ENCODE measurements at regions not wholly inside any gene's neighbourhood (a gene's known extent, or its start where the extent isn't known, plus 50 kb on each side); places are given as distances from the start of the nearest gene placed in this dataset.
"Not testable (repeated sequence)": the region's sequence is repeated elsewhere in the genome, so short reads cannot be mapped to it uniquely, and the experiment has no call there.

GRCh38 chr13:44746690-44747089, 170.6 kb upstream of the TSC22D1 start:
- no peak for DNase-seq

GRCh38 chr13:44744880-44745633, 168.9 kb upstream of the TSC22D1 start:
- DNase-seq = no peak

DNA sequence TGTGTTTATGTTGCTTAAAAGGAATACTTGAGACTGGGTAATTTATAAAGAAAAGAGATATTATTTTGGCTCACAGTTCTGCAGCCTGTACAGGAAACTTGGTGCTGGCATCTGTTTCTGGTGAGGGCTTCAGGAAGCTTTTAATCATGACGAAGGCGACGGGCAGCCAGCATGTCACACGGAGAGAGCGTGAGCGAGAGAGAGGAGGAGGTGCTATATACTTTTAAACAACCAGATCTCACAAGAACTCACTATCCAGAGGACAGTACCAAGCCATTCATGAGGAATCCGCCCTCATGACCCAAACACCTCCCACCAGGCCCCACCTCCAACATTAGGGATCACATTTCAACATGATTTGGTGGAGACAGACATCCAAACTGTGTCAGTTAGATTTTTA, 163.4 kb upstream of the TSC22D1 start:
- no peak for DNase-seq

GRCh38 chr13:44739120-44739519, 163.0 kb upstream of the TSC22D1 start:
- no peak for DNase-seq

GRCh38 chr13:44738463-44738862, 162.3 kb upstream of the TSC22D1 start:
- DNase-seq = no peak

GRCh38 chr13:44735806-44736205, 159.7 kb upstream of the TSC22D1 start:
- no peak for DNase-seq

GRCh38 chr13:44734201-44734707, 158.1 kb upstream of the TSC22D1 start:
- peak; percentile 54 for DNase-seq

DNA sequence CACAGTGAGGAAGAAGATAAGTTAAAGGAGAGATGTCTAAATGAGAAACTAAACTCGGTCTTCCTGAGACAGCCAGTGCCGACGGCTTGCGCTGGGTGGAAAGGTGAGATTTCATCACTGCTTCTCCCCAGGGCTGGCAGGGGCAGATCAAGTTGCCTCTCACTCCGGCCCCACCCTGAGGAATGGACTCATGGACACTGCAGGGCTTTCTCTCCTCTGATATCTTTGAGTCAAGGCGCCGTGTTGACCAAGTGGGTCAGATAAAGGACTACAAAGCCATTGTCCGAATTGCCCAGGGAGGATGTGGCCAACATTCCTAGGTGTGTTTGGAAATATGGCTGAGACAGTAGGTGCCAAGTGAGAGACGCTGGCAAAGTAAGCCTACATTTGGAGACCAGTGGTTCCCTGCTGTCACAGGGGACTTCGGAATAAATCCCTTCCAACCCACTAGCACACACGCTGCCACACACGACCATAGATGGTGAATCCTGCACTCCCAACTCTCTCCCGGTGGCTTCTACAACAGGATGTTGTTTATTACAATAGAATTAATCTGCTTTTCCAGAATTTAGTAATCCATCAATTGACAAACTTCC, 156.5 kb upstream of the TSC22D1 start:
- no peak for DNase-seq

GRCh38 chr13:44730851-44731250, 154.7 kb upstream of the TSC22D1 start:
- DNase-seq = no peak

DNA sequence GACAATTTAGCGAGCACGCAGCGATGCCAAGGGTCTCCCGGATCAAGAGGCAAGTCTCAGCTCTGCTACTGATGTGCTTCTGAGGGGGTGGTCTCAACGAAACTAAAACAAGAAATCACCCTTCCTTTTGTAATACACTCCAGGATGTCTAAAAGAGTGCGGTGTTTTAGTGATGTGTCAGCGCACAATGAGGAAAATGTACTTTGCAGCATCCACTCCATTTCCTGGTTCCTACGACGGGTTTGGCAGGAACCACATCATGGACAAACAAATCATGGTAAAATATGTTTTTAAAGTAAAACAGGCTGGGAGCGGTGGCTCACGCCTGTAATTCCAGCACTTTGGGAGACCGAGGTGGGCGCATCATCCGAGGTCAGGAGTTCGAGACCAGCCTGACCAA, 154.0 kb upstream of the TSC22D1 start:
- DNase-seq = no peak

DNA sequence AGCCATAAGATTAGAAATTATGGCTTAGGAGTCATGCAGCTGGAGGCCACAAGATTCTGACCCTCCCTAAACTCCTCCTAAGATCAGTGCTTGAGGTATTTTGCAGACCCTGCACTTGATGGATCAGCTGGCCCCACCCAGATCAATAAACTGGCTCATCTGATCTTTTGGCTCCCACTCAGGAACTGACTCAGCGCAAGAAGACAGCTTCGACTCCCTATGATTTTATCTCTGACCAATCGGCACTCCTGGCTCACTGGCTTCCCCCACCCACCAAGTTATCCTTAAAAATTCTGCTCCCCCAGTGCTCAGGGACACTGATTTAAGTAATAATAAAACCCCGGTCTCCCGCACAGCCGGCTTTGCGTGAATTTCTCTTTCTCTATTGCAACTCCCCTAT, 151.5 kb upstream of the TSC22D1 start:
- DNase-seq = peak; percentile 24

DNA sequence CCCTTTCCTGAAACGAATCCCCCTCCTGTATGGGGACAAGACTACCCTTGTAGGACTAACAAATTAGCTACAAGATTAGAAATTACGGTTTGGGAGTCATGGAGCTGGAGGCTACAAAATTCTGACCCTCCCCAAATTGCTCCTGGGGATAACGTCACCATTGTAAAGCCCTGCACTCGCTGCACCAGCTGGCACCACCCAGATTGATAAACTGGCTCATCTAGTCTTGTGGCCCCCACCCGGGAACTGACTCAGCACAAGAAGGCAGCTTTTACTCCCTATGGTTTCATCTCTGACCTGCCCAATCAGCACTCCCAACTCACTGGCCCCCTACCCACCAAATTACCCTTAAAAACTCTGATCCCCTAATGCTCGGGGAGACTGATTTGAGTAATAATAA, 150.6 kb upstream of the TSC22D1 start:
- no peak for DNase-seq

DNA sequence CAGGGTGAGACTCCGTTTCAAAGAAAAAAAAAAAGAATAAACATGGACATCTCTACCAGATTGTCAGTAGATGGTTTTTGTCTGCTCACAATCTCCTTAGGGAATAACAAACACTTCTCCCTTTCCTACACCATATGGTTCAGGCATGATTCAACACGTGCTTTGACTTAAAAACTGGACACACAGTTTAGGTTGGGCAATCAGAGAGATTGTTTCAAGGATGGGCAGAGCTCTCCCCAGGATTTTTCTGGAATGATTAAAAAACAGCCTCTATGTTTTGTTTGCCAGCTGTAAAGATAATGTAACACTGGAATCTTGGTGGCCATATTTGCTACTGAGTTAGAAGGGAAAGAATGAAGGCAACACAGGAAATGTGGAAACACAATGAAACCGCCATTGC, 150.1 kb upstream of the TSC22D1 start:
- DNase-seq = peak; percentile 63

- peak; percentile 81 for DNase-seq
Measured at GRCh38 chr13:44719857-44720671, 143.9 kb upstream of the TSC22D1 start.

- DNase-seq = no peak
Measured at GRCh38 chr13:44718467-44718866, 142.3 kb upstream of the TSC22D1 start.

GRCh38 chr13:44715287-44716230, 139.4 kb upstream of the TSC22D1 start:
- DNase-seq = peak; percentile 26

DNA sequence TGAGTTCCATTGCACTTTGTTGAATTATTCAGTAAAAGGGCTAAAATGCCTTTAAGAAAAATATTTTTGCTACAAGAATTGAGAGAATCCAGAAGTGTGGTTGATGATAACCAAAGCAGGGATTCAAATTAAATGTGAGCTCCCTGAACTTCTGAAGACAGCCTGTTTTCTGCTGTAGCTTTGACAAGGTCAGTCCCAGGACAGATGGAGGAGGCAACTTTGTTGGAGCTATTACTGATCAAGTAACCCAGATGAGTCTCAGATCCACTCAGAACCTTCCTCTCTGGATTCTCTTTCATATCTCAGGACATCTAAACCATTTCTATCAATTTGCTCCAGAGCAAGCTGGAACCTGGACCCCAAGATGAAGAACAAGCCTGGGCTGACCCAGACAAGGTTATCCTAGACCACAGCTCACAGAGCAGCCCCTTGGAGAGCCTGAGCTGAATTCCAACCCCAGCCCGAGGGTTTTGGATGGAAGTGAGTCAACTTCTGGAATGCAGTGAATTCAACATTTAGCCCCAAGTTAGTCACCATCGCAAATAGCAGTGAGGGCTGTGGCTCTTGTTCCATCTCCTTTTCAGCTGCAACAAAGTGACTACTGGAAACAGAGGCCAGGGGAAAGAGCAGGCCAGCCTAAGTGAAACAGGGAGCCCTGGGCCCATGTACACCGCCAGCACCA, 137.8 kb upstream of the TSC22D1 start:
- peak; percentile 98 for DNase-seq

DNA sequence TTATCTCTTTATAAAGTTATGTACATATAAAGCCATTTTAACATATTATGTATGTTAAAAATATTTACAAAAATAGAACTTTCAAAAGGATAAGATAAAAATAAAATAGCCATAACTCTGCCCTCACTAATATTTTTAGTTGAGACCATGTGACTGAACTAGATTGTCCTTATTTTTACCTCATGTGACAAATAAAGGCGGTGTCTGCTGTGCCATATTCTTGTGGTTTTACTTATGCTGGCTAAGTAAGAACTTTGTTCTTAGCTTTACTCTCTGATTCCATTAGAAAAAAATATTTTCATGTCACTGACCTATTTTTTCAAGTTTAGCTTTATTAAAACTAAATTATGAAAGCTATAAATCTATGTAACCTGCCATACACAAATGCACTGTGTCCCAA, 135.6 kb upstream of the TSC22D1 start:
- DNase-seq = no peak

DNA sequence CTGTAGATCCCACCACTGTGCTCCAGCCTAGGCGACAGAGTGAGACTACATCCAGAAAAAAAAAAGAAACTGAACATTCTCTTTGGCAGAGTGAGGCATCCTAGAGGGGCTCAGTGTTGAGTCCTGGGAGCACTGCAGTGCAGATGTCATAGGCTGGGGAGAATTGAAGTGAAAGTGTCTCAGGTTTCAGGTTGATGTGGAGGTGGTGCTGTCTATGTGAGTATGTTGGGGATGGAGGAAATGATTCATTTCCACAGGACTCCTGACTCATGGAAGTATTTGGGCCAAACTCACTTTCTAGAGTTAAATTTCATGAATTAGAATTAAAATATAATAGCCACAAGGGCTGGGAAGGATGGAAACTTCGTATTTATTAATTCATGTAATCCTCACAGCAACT, 134.4 kb upstream of the TSC22D1 start:
- peak; percentile 88 for DNase-seq

DNA sequence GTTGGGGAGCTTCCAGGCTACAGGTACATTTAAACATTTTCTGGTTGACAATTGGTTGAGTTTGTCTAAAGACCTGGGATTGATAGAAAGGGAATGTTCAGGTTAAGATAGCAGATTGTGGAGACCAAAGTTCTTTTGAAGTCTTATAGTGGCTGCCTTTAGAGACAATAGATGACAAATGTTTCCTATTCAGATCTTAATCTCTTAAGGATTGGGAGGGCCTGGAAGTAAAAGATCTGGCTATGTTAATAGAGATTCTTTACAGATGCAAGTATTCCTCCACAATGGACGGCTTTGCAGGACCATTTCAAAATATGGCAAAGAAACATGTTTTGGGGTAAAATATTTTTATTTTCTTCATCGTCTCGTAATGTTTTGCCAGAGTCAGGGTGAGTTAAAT, 128.7 kb upstream of the TSC22D1 start:
- DNase-seq = not testable (repeated sequence)

- peak; percentile 71 for DNase-seq
Measured at GRCh38 chr13:44703371-44703770, 127.2 kb upstream of the TSC22D1 start.

DNA sequence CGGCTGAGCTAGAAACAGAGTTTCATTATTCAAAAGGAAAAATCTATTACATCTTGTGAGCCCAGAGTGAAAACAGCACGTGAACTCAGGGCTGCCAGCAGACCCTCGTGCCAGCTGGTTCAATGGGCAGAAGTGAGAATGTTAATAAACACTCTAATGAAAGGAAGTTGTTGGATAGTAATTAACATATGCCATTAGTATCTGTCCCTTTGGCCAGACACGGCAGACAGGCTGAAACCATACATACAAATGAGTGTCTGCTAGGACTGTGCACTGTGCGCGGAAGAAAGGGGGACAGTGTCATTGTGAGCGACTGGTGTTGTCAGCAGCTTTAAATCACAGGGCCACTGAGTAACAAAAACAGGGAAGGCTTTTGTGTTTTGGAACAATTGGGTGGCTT, 121.9 kb upstream of the TSC22D1 start:
- no peak for DNase-seq

All from EL (cell line).